ENCODE measurements at regions not wholly inside any gene's neighbourhood (a gene's known extent, or its start where the extent isn't known, plus 50 kb on each side); places are given as distances from the start of the nearest gene placed in this dataset.

DNA sequence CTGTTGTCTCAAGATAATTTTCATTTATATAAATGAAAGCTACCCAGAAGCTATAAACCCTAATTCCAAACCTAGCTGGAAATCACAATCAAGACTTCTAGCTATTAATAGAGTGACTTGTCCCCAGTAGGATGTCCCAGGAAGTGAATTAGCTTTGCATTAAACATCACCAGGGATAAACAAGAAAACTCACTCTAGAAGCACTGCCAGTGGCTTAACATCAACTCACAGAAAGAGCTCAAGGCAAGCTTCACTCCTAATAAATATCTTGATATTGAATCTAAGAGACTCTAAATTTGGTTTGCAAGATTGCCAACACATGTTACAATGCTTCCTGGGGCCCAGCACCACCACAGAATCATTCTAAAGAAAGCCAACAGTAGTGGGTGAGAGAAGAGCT, 468.7 kb upstream of the FAM241A start:
- CTCF ChIA-PET: interaction anchor here (1.1 kb wide), 1 partner anchor 8 kb away, joined by 4 read pairs; no protein-coding TSS in a partner anchor

More for the DNA sequence above, 468.7 kb upstream of the FAM241A start:
- Histone ChIP-seq H3K4me1 (ENCODE audit: control insufficient read depth, insufficient read depth, low read length) (no peaks in the 10 kb centered on the region), H2BK20ac (ENCODE audit: low read depth, low read length) (no peak overlapping the region), H4K91ac (ENCODE audit: insufficient read depth, low read depth, low read length) (no peak overlapping the region), H3K4me3 (ENCODE audit: insufficient read depth, low read depth, low read length) (no peak overlapping the region), H3K9me1 (ENCODE audit: insufficient read depth, low read length) (no peaks in the 10 kb centered on the region), H3K27me3 (ENCODE audit: control insufficient read depth, insufficient read depth, low read length) (no peaks in the 10 kb centered on the region), H3K36me3 (ENCODE audit: control insufficient read depth, insufficient read depth, low read length) (no peaks in the 10 kb centered on the region), H2BK120ac (ENCODE audit: low read depth, low read length) (no peak overlapping the region), H2AK9ac (replicated peaks; ENCODE audit: low read depth, low read length, poor library complexity) (no peak overlapping the region), H2AK5ac (ENCODE audit: low read depth, low read length) (no peak overlapping the region), H3K9ac (ENCODE audit: low read depth, low read length) (no peak overlapping the region), H2BK5ac (ENCODE audit: low read depth, low read length, poor library complexity, severe bottlenecking) (no peak overlapping the region), H3K14ac (replicated peaks; ENCODE audit: low read depth, low read length) (no peak overlapping the region), H3K9me3 (ENCODE audit: control insufficient read depth, insufficient read depth, low read length) (no peaks in the 10 kb centered on the region), H3K4ac (ENCODE audit: low read depth, low read length) (no peak overlapping the region), H4K8ac (ENCODE audit: low read depth in 2 of 2, low read length in 2 of 2) (no peak overlapping the region), H3K79me1 (ENCODE audit: low read depth in 1 of 2, low read length in 2 of 2) (no peaks in the 10 kb centered on the region), H4K5ac (ENCODE audit: low read depth, low read length) (no peak overlapping the region), H2AFZ (replicated peaks; ENCODE audit: low read length, poor library complexity) (no peak overlapping the region), H3K56ac (ENCODE audit: extremely low read depth, insufficient read depth, low read length) (no peak overlapping the region), H3K27ac (ENCODE audit: insufficient read depth, low read length) (no peak overlapping the region), H3K4me2 (ENCODE audit: low read depth, low read length) (no peak overlapping the region), H4K20me1 (ENCODE audit: insufficient read depth, low read length) (no peaks in the 10 kb centered on the region), H3K18ac (ENCODE audit: low read depth, low read length) (no peak overlapping the region), H2BK15ac (ENCODE audit: low read depth, low read length) (no peak overlapping the region), H3K23ac (ENCODE audit: low read depth, low read length) (no peak overlapping the region)
- no peak for DNase-seq
- POLR2A ChIA-PET (ENCODE audit: unreplicated experiment): no interaction called here
- no TSS peak for BruUV-seq (replicated peaks)
- dilution Hi-C loops (cut with HindIII; ENCODE audit: low sequenced_read_pairs, unreplicated experiment): no loop called here
- ATAC-seq (ENCODE audit: low read depth): no peak
- in situ Hi-C loops (cut with MboI; ENCODE audit: low sequenced_read_pairs): no loop called here
- TF ChIP-seq MAFK (IDR thresholded peaks at IDR 0.05; ENCODE audit: low read depth, low read length): no peak
- TF ChIP-seq FOS (IDR thresholded peaks at IDR 0.05; ENCODE audit: low read depth, low read length): no peak
- TF ChIP-seq NFE2L2 (IDR thresholded peaks at IDR 0.05; ENCODE audit: low read depth, low read length): no peak
- TF ChIP-seq MXI1 (IDR thresholded peaks at IDR 0.05; ENCODE audit: borderline replicate concordance, low read depth, low read length): no peak
- no peak for TF ChIP-seq SMC3 (IDR thresholded peaks at IDR 0.05; ENCODE audit: low read depth, low read length)
- no peak for TF ChIP-seq MAZ (IDR thresholded peaks at IDR 0.05; ENCODE audit: borderline replicate concordance, low read depth, low read length)
- TF ChIP-seq CEBPB (IDR thresholded peaks at IDR 0.05; ENCODE audit: low read depth, low read length): no peak
- TF ChIP-seq, protein P1, sequence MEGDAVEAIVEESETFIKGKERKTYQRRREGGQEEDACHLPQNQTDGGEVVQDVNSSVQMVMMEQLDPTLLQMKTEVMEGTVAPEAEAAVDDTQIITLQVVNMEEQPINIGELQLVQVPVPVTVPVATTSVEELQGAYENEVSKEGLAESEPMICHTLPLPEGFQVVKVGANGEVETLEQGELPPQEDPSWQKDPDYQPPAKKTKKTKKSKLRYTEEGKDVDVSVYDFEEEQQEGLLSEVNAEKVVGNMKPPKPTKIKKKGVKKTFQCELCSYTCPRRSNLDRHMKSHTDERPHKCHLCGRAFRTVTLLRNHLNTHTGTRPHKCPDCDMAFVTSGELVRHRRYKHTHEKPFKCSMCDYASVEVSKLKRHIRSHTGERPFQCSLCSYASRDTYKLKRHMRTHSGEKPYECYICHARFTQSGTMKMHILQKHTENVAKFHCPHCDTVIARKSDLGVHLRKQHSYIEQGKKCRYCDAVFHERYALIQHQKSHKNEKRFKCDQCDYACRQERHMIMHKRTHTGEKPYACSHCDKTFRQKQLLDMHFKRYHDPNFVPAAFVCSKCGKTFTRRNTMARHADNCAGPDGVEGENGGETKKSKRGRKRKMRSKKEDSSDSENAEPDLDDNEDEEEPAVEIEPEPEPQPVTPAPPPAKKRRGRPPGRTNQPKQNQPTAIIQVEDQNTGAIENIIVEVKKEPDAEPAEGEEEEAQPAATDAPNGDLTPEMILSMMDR (conservative IDR thresholded peaks at IDR 0.05; ENCODE audit: low read depth, low read length): no peak
- no peak for TF ChIP-seq BHLHE40 (IDR thresholded peaks at IDR 0.05; ENCODE audit: low read depth, low read length)
- no peak for TF ChIP-seq POLR2A (IDR thresholded peaks at IDR 0.05; ENCODE audit: low read depth, low read length)
- no peak for TF ChIP-seq RFX5 (IDR thresholded peaks at IDR 0.05; ENCODE audit: low read depth, low read length)
- TF ChIP-seq RAD21 (IDR thresholded peaks at IDR 0.05; ENCODE audit: low read length): no peak
- no peak for TF ChIP-seq RCOR1 (IDR thresholded peaks at IDR 0.05; ENCODE audit: insufficient replicate concordance, low read length)
- intact Hi-C loops (cut with micrococcal nuclease): no loop called here

All from IMR-90 (cell line).